ENCODE measurements at regions not wholly inside any gene's neighbourhood (a gene's known extent, or its start where the extent isn't known, plus 50 kb on each side); places are given as distances from the start of the nearest gene placed in this dataset.

DNA sequence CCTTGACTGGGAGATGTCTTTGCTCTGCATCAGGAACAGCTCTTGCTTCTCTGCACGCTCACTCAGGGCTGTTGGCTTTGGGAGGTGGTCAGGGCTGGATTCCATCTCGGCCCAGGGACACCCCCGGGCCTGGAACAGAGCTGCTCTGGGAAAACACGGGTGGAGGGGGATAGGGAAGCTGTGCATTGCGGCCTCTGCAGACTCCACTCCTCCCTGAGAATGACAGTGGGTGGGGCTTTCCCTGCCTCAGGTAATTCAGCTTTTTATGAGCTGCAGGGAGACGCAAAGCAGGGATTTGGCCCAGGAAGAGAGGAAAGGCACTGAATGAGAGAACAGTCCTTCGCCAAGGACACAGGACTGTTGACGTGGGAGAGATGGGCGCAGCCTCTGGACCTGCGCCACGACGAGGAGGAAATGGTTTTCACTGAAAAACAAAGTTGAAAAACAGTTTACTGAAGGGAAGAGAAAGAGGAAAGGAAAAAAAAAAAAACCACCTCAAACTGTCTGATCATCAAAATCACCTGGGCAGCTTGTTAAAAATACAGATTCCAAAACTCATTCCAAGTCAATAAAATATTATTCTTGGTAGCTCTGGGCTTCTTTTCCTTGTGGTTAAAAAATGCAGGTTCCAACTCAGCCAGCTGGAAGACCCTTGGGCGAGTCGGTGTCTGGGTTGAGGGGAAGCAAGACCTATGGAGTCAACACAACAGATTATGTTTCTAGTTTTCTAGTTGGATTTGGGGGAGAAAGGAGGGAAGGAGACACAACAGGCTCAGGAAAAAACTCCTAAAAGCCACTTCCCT is 194.0 kb downstream of the ZFP36L2 start:
- DNase-seq (ENCODE audit: low spot score), result no peak

- no peak for DNase-seq (ENCODE audit: low spot score)
Measured at GRCh38 chr2:43031471-43032212, 194.8 kb downstream of the ZFP36L2 start.

- DNase-seq (ENCODE audit: low spot score), result no peak
Measured at GRCh38 chr2:43030551-43031307, 195.7 kb downstream of the ZFP36L2 start.

GRCh38 chr2:43029186-43029585 is 197.2 kb downstream of the ZFP36L2 start:
- DNase-seq (ENCODE audit: low spot score), result no peak

GRCh38 chr2:43028188-43028587 is 198.2 kb downstream of the ZFP36L2 start:
- DNase-seq (ENCODE audit: low spot score), result no peak

DNA sequence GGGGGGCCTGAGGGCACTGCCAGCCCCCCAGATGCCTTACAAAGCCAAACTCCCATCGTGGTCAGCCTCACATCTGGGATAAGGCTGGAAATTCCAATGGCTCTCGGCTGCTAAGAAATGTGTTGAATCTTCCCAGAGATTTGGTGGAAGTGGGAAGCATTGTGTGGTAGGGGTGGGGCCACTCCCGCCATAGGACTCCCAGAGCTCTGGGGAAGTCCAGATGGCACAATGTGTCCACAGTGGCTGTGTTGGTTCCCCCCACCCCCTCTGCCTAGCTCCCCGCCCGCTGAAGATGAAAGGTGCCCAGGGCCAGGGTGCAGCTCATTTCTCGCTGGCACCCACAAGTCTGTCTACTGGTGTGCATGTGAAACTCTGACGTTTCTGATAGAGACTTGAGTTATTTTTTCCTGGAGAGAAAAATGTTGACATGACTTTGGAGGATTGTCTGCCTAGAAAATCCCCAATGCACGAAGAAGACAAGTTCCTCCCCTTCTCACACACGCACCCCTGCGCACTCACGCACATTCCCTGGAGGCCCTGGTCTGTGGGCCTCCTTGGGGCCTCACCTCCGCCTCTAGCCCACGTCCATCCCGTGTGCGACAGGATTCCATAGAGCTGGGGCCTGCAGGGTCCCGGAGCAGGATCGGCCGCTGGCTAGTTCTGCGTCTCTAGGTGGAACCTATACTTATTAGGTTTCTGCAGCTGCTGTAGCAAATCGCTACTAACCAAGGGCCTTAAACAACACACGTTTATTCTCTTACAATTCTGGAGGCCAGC is 199.1 kb downstream of the ZFP36L2 start:
- DNase-seq (ENCODE audit: low spot score), result no peak

- no peak for DNase-seq (ENCODE audit: low spot score)
Measured at GRCh38 chr2:43026426-43027096, 199.8 kb downstream of the ZFP36L2 start.

DNA sequence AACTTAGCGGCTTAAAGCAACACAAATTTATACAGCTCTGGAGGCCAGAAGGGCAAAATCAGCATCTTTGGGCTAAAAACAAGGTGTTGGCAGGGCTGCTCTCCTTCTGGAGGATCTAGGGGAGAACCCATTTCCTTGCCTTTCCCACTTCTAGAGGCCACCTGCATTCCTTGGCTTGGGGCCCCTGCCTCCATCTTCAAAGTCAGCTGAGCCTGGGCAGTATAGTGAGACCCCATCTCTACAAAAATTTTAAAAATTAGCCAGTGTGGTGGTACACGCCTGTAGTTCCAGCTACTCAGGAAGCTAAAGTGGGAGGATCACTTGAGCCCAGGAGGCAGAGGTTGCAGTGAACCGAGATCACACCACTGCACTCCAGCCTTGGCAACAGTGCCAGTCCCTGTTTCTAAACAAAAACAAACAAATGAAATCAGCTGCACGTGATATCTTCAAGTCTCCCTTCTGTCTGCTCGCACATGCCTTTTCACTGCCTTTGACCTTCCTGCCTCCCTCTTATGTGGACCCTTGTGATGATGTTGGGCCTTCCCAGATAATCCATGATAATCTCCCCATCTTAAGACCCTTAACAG is 200.6 kb downstream of the ZFP36L2 start:
- DNase-seq (ENCODE audit: low spot score), result no peak

GRCh38 chr2:43024515-43025011 is 201.8 kb downstream of the ZFP36L2 start:
- DNase-seq (ENCODE audit: low spot score), result no peak

DNA sequence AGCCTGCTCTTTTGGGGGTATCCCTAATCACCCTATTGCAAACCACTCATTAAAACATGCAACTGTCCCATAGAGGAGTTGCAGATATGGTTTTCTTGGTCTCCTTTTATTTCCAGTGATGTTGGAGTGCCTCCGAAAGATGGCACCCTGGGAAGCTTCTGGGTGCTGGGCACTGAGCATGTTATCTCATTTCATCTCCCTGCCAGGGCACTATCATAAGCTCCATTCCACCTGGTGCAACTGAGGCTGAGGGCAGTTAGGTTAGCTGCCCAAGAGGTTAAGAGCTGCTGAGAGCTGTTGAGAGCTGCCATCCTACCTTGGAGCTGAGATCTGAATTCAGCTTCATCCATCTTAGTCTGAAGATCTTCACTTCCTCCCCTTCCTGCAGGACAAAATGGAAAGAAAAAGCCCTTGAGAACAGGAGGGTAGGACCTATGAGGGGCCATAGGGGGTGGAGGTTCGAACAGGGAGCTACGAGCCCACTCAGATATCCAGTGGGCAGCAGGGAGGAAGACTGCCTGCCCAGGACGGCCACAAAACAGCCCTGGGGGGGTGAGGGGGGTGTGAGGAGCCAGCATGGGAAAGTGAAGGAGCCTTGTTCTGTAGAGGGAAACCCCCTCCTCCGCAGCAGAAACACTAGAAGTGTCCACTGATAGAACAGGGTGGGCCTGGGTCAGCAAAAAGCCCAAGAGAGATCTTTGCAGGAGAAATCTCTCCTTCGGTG is 202.5 kb downstream of the ZFP36L2 start:
- no peak for DNase-seq (ENCODE audit: low spot score)

DNA sequence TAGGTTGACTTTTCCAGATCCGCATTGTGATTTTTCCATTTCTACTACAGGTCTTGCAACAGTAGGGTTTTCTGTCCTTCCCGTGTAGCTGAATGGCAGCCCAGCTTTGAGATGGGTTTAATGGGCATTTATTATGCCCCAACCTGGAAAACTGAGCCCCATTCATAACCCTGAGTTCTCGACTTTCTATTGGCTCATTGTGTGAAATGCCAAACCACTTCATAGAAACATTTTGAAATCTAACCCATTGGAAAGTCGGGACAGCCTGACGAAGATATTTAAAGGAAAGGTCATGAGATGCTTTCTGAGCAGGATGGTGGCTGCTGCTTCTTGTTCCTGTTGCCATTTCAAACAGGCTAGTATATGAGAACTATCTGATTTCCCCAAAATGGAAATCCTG is 203.5 kb downstream of the ZFP36L2 start:
- DNase-seq (ENCODE audit: low spot score), result no peak

DNA sequence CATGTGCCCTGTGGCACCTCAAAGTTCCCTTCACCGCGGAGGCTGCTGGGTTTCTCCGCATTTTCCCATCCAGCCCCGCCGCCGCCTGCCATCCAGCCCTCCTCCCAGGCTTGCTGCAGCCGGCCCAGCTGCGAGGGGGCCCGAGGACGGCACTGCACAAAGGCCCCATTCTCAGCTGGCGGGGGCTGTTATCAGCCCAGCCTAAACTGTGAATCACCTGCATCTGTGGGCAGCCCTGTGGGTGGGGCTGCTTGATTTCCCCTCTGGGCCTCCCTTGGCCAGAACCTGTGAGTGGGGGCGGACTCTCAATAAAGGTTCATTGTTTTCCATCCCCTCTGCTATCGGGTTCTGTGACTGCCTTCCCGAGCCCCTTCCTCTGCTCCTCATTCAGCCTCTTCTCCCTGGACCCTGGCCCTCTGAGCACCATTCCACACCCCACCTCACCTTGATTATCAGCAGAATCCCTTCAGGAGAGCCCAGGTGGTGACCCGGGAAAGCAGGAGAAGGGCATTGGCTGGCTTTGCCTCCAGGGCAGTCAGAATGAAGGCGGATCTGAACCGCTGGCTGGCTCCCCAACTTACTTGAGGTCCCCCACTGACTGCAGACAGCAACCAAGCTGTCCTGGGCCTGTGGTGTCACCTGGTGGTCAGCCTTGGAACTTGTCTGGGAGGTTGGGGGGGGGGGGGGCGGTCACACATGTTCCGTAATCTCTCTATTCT is 204.5 kb downstream of the ZFP36L2 start:
- no peak for DNase-seq (ENCODE audit: low spot score)

DNA sequence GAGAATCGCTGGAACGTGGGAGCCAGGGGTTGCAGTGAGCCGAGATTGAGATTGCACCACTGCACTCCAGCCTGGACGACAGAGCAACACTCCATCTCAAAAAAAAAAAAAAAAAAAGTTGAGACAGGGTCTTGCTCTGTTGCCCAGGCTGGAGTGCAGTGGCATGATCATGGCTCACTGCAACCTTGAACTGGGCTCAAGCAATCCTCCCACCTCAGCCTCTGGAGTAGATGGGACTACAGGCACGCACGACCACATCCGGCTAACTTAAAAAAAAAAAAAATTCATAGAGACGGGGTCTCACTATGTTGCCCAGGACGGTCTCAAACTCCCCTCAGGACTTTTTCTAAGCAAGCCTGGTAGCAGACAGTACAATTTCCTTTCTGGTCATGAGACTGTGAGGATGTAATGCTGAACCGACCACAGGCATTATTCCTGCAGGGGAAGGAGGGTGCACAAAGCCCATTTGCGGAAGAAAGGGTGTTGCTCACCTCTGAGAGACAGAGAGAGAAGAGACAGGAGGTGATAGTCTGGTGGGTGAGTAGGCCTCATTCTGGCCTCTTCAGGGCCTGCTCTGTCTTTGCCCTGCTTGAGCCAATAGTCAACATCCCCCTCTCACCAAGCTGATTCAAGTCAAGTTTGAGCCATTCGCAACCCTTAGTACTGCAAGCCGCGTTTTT is 205.3 kb downstream of the ZFP36L2 start:
- DNase-seq (ENCODE audit: low spot score), result no peak

- no peak for DNase-seq (ENCODE audit: low spot score)
Measured at GRCh38 chr2:43020296-43020695, 206.1 kb downstream of the ZFP36L2 start.

DNA sequence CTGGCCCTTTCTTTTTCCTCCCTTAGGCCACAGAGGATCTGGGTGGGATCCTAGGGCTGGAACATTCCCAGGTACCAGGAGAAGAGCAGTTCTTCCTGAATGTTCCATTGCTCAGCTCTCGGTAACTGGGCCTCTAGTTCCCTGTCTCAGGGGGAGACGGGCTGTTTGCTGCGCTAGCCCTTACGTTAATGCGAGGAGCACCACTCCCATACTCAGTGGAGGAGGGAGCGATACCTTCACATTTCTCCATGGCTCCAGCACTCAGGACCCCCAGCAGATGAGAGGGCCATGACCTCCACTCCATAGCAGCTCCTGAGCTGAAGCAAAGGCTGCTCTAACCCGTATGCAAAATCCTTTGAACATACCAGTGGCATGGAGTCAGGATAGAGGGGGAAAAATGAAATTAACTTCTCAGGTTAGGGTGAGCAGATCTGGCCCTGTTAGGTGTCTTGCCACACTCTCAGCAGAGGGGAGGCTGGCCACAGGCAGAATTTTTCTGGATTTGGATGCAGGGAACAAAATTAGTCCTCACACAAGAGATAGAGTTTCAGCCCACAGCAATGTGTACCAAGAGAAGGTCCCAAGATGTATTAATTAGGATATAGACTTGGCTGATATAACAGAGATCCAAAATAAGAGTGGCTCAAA is 206.7 kb downstream of the ZFP36L2 start:
- no peak for DNase-seq (ENCODE audit: low spot score)

DNA sequence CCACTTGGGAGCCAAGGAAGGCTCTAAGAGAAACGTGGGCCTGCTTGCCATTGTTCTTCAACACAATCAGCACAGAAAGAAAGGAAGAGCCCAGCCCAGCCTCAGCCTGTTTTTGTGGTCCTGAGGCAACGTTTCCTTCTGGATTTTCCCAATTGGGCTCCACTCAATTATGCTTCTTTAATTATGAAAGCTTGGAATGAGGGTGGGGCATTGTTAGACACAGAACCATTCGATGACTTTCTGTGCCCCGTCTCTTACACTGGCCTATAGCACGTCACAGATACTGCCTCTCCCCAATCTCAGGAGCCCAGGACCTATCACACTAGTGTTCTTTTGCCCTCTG is 207.4 kb downstream of the ZFP36L2 start:
- no peak for DNase-seq (ENCODE audit: low spot score)

DNA sequence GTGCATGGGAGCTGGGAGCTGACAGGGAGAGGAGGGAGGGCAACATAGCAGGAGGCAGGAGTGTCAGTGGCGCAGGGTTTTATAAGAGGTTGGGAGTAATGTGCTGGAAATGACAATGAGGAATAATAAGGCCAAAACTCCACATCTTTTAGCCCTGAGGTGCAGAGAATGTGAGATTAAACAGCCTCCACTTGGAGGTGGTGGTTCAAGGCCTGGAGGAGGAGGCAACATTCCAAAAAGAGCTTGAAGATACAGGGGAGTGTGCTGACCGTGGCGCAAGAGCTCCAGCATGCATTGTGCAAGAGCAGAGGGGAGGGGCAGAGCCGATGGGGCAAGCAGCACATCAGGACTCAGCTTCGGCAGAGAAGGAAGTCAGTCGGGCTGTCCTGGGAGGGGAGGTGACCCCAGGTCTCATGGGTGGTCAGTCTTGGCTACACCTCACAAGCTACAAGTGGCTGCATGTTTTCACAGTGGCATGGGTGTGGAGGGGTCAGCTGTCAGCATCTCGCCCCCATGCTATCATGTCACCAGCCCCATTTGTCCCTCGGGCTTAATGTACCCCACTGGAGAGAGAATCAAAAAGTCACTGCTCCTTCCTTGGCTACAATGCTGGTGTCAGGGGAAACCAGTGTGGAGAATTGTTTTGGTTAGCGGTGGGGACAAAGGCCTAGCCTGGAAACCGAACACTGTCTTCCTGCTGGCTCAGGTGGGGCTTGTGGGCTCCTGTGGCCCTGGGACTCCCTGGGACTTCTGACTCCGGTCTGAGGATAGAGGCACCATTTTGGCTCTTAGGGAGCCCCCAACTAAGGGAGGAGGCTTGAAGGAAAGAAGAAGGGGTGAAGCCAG is 208.0 kb downstream of the ZFP36L2 start:
- DNase-seq (ENCODE audit: low spot score), result no peak
